H1 (cell line): ENCODE measurements at regions not wholly inside any gene's neighbourhood (a gene's known extent, or its start where the extent isn't known, plus 50 kb on each side); places are given as distances from the start of the nearest gene placed in this dataset.

ENCODE experiments used
- CTCF ChIA-PET: fragments of 300-600 bp; sonication (Branson Sonifier 250); formaldehyde crosslinking; loops from one replicate; lab custom pipeline; 2021; ENCODE audit not compliant: partially characterized antibody; lab: Charles Lee
- POLR2A ChIA-PET: fragments of 300-600 bp; sonication (Branson Sonifier 250); formaldehyde crosslinking; loops from one replicate; lab custom pipeline; 2021; ENCODE audit warnings: inconsistent platforms; ENCODE audit not compliant: partially characterized antibody; lab: Charles Lee
- DNase-seq, 2 experiments: peaks; one replicate each; pipeline versions ENCODE4 v3.0.0 to v3.0.0-alpha.2; 2010 to 2022; ENCODE audit warnings: low spot score in 2 of 2, low read depth in 1 of 2, mixed read lengths in 1 of 2
- FAIRE-seq: peaks from 2 replicates; lab custom pipeline; 2011; peaks lifted over from hg19 to GRCh38; lab: Jason Lieb, UNC
- H2AFZ ChIP-seq: 2 replicates; pipeline ENCODE4 v1.8.1; 2012; ENCODE audit warnings: low read length, inconsistent platforms
- H2AK5ac ChIP-seq: 2 replicates; pipeline ENCODE4 v1.6.1; 2013; ENCODE audit warnings: low read depth, low read length
- H2BK120ac ChIP-seq: replicated peaks from 2 replicates; pipeline ENCODE3; 2013; ENCODE audit warnings: low read depth, low read length, inconsistent platforms
- H2BK12ac ChIP-seq: 2 replicates; pipeline ENCODE4 v1.6.1; 2013; ENCODE audit warnings: low read depth, low read length
- H2BK15ac ChIP-seq: 2 replicates; pipeline ENCODE4 v1.6.1; 2013; ENCODE audit warnings: low read length
- H2BK20ac ChIP-seq: 2 replicates; pipeline ENCODE4 v1.6.1; 2013; ENCODE audit warnings: low read length
- H2BK5ac ChIP-seq: 2 replicates; pipeline ENCODE4 v1.6.1; 2013; ENCODE audit warnings: low read depth, low read length
- H3K14ac ChIP-seq: 2 replicates; pipeline ENCODE4 v1.6.1; 2013; ENCODE audit warnings: inconsistent platforms; ENCODE audit not compliant: insufficient read length
- H3K18ac ChIP-seq: 2 replicates; pipeline ENCODE4 v1.6.1; 2013; ENCODE audit warnings: low read length; ENCODE audit errors: extremely low read depth
- H3K23ac ChIP-seq: 2 replicates; pipeline ENCODE4 v1.6.1; 2013; ENCODE audit warnings: inconsistent platforms; ENCODE audit not compliant: insufficient read length
- H3K23me2 ChIP-seq: 2 replicates; pipeline ENCODE4 v1.6.1; 2013; ENCODE audit warnings: low read depth, low read length
- H3K27ac ChIP-seq: 2 replicates; pipeline ENCODE4 v1.6.1; 2011; ENCODE audit warnings: low read depth, low read length, inconsistent platforms
- H3K27me3 ChIP-seq, 4 experiments: replicated peaks in 1 of 4; 1 replicate in 1 of 4; 2 replicates in 3 of 4; pipeline versions ENCODE4 v1.6.1 to v1.8.1; 2011 to 2013; ENCODE audit warnings: low read length in 3 of 4, mild to moderate bottlenecking in 3 of 4, inconsistent platforms in 2 of 4, mixed read lengths in 2 of 4, moderate library complexity in 1 of 4; ENCODE audit not compliant: control insufficient read depth in 3 of 4, insufficient read depth in 3 of 4; ENCODE audit errors: extremely low read depth in 1 of 4
- H3K36me3 ChIP-seq, 4 experiments: 2 replicates each; pipeline versions ENCODE4 v1.6.1 to v1.8.1; 2011 to 2013; ENCODE audit warnings: mild to moderate bottlenecking in 4 of 4, low read length in 3 of 4, moderate library complexity in 2 of 4, control low read depth in 1 of 4, inconsistent platforms in 1 of 4; ENCODE audit not compliant: insufficient read depth in 4 of 4, control insufficient read depth in 2 of 4
- H3K4ac ChIP-seq: replicated peaks from 2 replicates; pipeline ENCODE3; 2013; ENCODE audit warnings: low read length, low read depth, mixed read lengths, inconsistent platforms; ENCODE audit not compliant: insufficient read length
- H3K4me1 ChIP-seq, 4 experiments: replicated peaks in 1 of 4; 1 replicate in 1 of 4; 2 replicates in 3 of 4; pipeline versions ENCODE4 v1.6.1 to v1.8.1; 2011 to 2013; ENCODE audit warnings: low read length in 3 of 4, inconsistent platforms in 2 of 4, mixed read lengths in 1 of 4; ENCODE audit not compliant: insufficient read depth in 4 of 4, control insufficient read depth in 3 of 4
- H3K4me2 ChIP-seq, 2 experiments: 2 replicates each; pipeline versions ENCODE4 v1.6.1 to v1.8.1; 2011 to 2013; ENCODE audit warnings: low read depth in 2 of 2, low read length in 2 of 2, control low read depth in 1 of 2, inconsistent platforms in 1 of 2, mild to moderate bottlenecking in 1 of 2; ENCODE audit not compliant: insufficient read depth in 1 of 2
- H3K4me3 ChIP-seq, 4 experiments: fragments of 200-600, 300-600 bp in 1 of 4; sonication (generic), shearing (Covaris generic), sonication (Bioruptor Twin) in 1 of 4; 2 replicates each; pipeline versions ENCODE4 v1.5.1 to v1.8.1; 2011 to 2016; ENCODE audit warnings: low read length in 4 of 4, low read depth in 3 of 4, control low read depth in 2 of 4, inconsistent platforms in 2 of 4, mild to moderate bottlenecking in 2 of 4, mixed read lengths in 1 of 4, moderate library complexity in 1 of 4; ENCODE audit not compliant: insufficient read depth in 2 of 4; ENCODE audit errors: extremely low read depth in 1 of 4
- H3K56ac ChIP-seq: replicated peaks from 2 replicates; pipeline ENCODE3; 2013; ENCODE audit warnings: low read depth, mild to moderate bottlenecking, mixed read lengths, low read length, inconsistent platforms; ENCODE audit not compliant: insufficient read length
- H3K79me1 ChIP-seq: 2 replicates; pipeline ENCODE4 v1.6.1; 2013; ENCODE audit warnings: low read depth, low read length, control low read depth
- H3K79me2 ChIP-seq, 2 experiments: 2 replicates each; pipeline versions ENCODE4 v1.6.1 to v1.8.1; 2012 to 2013; ENCODE audit warnings: low read length in 2 of 2, mild to moderate bottlenecking in 2 of 2, inconsistent platforms in 1 of 2; ENCODE audit not compliant: insufficient read depth in 2 of 2, control insufficient read depth in 1 of 2
- H3K9ac ChIP-seq, 4 experiments: replicated peaks in 1 of 4; 1 replicate in 1 of 4; 2 replicates in 3 of 4; pipeline versions ENCODE4 v1.6.1 to v1.8.1; 2011 to 2013; ENCODE audit warnings: low read depth in 3 of 4, low read length in 3 of 4, control low read depth in 2 of 4, mild to moderate bottlenecking in 2 of 4, moderate library complexity in 2 of 4, inconsistent platforms in 1 of 4; ENCODE audit errors: extremely low read depth in 1 of 4
- H3K9me3 ChIP-seq, 2 experiments: 2 replicates each; pipeline versions ENCODE4 v1.6.1 to v1.8.1; 2012 to 2013; ENCODE audit warnings: mild to moderate bottlenecking in 2 of 2, moderate library complexity in 2 of 2, control low read depth in 1 of 2, inconsistent platforms in 1 of 2, low read depth in 1 of 2, low read length in 1 of 2, mixed read lengths in 1 of 2; ENCODE audit not compliant: insufficient read depth in 2 of 2
- H4K20me1 ChIP-seq, 2 experiments: replicated peaks in 1 of 2; 2 replicates each; pipeline versions ENCODE3 to v1.8.1; 2011 to 2013; ENCODE audit warnings: inconsistent platforms in 2 of 2, low read length in 2 of 2, mild to moderate bottlenecking in 1 of 2; ENCODE audit not compliant: insufficient read depth in 2 of 2, control insufficient read depth in 1 of 2
- H4K5ac ChIP-seq: 2 replicates; pipeline ENCODE4 v1.6.1; 2013; ENCODE audit warnings: low read length, low read depth, mixed read lengths, inconsistent platforms; ENCODE audit not compliant: insufficient read length
- H4K8ac ChIP-seq: 2 replicates; pipeline ENCODE4 v1.8.0; 2013; ENCODE audit warnings: mild to moderate bottlenecking, moderate library complexity, low read length, inconsistent platforms; ENCODE audit not compliant: insufficient read depth; ENCODE audit errors: extremely low read depth
- H4K91ac ChIP-seq: replicated peaks from 2 replicates; pipeline ENCODE3; 2013; ENCODE audit warnings: low read length, mixed read lengths, inconsistent platforms; ENCODE audit not compliant: insufficient read length
- BCL11A ChIP-seq, 2 experiments: IDR thresholded peaks; one replicate each; pipeline ENCODE4 v1.6.1; 2011; ENCODE audit warnings: low read depth in 2 of 2, low read length in 2 of 2, mild to moderate bottlenecking in 2 of 2
- BRCA1 ChIP-seq: IDR thresholded peaks from 2 replicates; pipeline ENCODE4 v1.6.1; 2012; ENCODE audit warnings: low read depth, low read length, improper control_type of control experiment
- CEBPB ChIP-seq: IDR thresholded peaks from 2 replicates; pipeline ENCODE4 v1.6.1; 2012; ENCODE audit warnings: low read depth, low read length
- EZH2 ChIP-seq: fragments of 200-600 bp; sonication (generic); IDR thresholded peaks from 2 replicates; pipeline ENCODE4 v1.7.1; 2012; ENCODE audit warnings: low read depth, mild to moderate bottlenecking, moderate library complexity, low read length, inconsistent platforms; ENCODE audit not compliant: severe bottlenecking
- FOSL1 ChIP-seq: IDR thresholded peaks from 2 replicates; pipeline ENCODE4 v1.6.1; 2011; ENCODE audit warnings: mild to moderate bottlenecking, low read depth, low read length, moderate library complexity; ENCODE audit not compliant: insufficient read depth
- GABPA ChIP-seq: IDR thresholded peaks from 2 replicates; pipeline ENCODE4 v1.6.1; 2011; ENCODE audit warnings: mild to moderate bottlenecking, low read length, moderate library complexity, borderline replicate concordance; ENCODE audit not compliant: insufficient read depth
- HDAC2 ChIP-seq, 2 experiments: fragments of 300-600 bp in 1 of 2; sonication (generic) in 1 of 2; IDR thresholded peaks; 2 replicates each; pipeline ENCODE4 v1.6.1; 2011 to 2012; ENCODE audit warnings: low read depth in 2 of 2, low read length in 2 of 2, mild to moderate bottlenecking in 2 of 2, moderate library complexity in 2 of 2, borderline replicate concordance in 1 of 2, inconsistent platforms in 1 of 2
- JUN ChIP-seq: IDR thresholded peaks from 2 replicates; pipeline ENCODE4 v1.6.1; 2011; ENCODE audit warnings: low read depth, mild to moderate bottlenecking, improper control_type of control experiment, low read length
- JUND ChIP-seq: IDR thresholded peaks from 2 replicates; pipeline ENCODE4 v1.6.1; 2011; ENCODE audit warnings: mild to moderate bottlenecking, improper control_type of control experiment, low read length
- POLR2A ChIP-seq, 2 experiments: IDR thresholded peaks; 1 replicate in 1 of 2; 2 replicates in 1 of 2; pipeline ENCODE4 v1.6.1; 2011; ENCODE audit warnings: low read depth in 2 of 2, low read length in 2 of 2, mild to moderate bottlenecking in 2 of 2; ENCODE audit errors: control extremely low read depth in 1 of 2
- SP4 ChIP-seq: IDR thresholded peaks from 2 replicates; pipeline ENCODE4 v1.6.1; 2012; ENCODE audit warnings: low read length, inconsistent platforms
- TEAD4 ChIP-seq: IDR thresholded peaks from 2 replicates; pipeline ENCODE4 v1.6.1; 2012; ENCODE audit warnings: low read depth, low read length, inconsistent platforms, mixed read lengths
- WGBS, 2 experiments: shearing (Covaris generic) in 1 of 2; methylation state at CpG; one replicate each; pipeline versions ENCODE4 v1.1.6 to v1.1.7; 2013 to 2015; ENCODE audit warnings: low lambda C conversion rate in 2 of 2, mixed read lengths in 2 of 2, inconsistent platforms in 1 of 2, low coverage in 1 of 2, missing lambda C conversion rate in 1 of 2; ENCODE audit not compliant: insufficient replicate concordance in 2 of 2, insufficient coverage in 1 of 2, insufficient read length in 1 of 2; ENCODE audit errors: extremely low coverage in 1 of 2, missing lambda C conversion rate in 1 of 2; 5-methylcytosine and 5-hydroxymethylcytosine counted together
- TF ChIP-seq, protein P1 (sequence below): IDR thresholded peaks from 2 replicates; pipeline ENCODE4 v1.6.1; 2011; ENCODE audit warnings: low read depth, mild to moderate bottlenecking, low read length; ENCODE audit not compliant: insufficient read depth
- TF ChIP-seq, protein P2 (sequence below): IDR thresholded peaks from 2 replicates; pipeline ENCODE4 v1.6.1; 2012; ENCODE audit warnings: inconsistent platforms

DNA sequence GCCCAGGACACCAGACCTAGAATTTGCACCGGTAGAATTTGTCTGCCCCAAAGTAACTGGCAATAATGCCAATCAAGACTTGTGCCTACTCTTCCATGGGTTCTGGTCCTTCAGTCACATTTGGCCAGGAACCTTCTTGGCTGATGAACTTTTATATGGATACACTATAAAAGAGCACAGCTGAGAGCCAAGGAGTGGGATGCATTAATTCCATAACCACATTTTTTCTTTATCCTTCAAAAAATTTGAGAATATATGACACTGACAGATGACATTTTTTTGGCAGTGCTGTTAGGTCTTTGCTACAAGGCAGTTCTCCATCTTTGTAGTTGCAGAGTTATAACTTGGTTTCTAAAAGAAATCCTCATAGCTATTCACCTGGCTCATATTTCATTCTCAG is 129.2 kb upstream of the HDAC9 start:
- Histone ChIP-seq H3K56ac (no peak overlapping the region), H2BK12ac (no peak overlapping the region), H3K23ac (no peak overlapping the region), H2BK5ac (no peak overlapping the region), H3K27me3 (no peaks in the 10 kb centered on the region), H3K27ac (no peak overlapping the region), H3K18ac (no peak overlapping the region), H3K4me3 (no peak overlapping the region), H2BK15ac (no peak overlapping the region), H3K23me2 (no peaks in the 10 kb centered on the region), H2BK20ac (no peak overlapping the region), H3K9ac (no peak overlapping the region), H3K4ac (no peak overlapping the region), H2BK120ac (no peak overlapping the region), H4K5ac (no peak overlapping the region), H4K91ac (no peak overlapping the region), H3K79me2 (no peaks in the 10 kb centered on the region), H4K8ac (no peak overlapping the region), H2AFZ (no peak overlapping the region), H3K9me3 (no peaks in the 10 kb centered on the region), H3K14ac (no peak overlapping the region), H3K79me1 (no peaks in the 10 kb centered on the region), H2AK5ac (no peak overlapping the region)
- FAIRE-seq: no peak
- 100% methylated on average over 1 of the region's 1 CpG; no CpG with 5 or more reads in 1 of the 2 experiments for WGBS, 2 experiments
- DNase-seq: no peak
- CTCF ChIA-PET: no interaction called here
- POLR2A ChIA-PET: no interaction called here
- no peak for TF ChIP-seq HDAC2 (IDR thresholded peaks at IDR 0.05; ENCODE audit: borderline replicate concordance in 1 of 2, low read depth in 2 of 2, low read length in 2 of 2)
- no peak for TF ChIP-seq SP4
- no peak for TF ChIP-seq GABPA
- TF ChIP-seq, protein P1, sequence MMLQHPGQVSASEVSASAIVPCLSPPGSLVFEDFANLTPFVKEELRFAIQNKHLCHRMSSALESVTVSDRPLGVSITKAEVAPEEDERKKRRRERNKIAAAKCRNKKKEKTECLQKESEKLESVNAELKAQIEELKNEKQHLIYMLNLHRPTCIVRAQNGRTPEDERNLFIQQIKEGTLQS: no peak
- no peak for TF ChIP-seq TEAD4
- TF ChIP-seq BRCA1: no peak
- TF ChIP-seq POLR2A (IDR thresholded peaks at IDR 0.05; ENCODE audit: control extremely low read depth in 1 of 2, low read depth in 2 of 2, low read length in 2 of 2): no peak
- TF ChIP-seq EZH2: no peak
- TF ChIP-seq, protein P2, sequence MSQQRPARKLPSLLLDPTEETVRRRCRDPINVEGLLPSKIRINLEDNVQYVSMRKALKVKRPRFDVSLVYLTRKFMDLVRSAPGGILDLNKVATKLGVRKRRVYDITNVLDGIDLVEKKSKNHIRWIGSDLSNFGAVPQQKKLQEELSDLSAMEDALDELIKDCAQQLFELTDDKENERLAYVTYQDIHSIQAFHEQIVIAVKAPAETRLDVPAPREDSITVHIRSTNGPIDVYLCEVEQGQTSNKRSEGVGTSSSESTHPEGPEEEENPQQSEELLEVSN: no peak
- no peak for TF ChIP-seq JUND
- no peak for TF ChIP-seq JUN
- no peak for TF ChIP-seq BCL11A (IDR thresholded peaks at IDR 0.05; ENCODE audit: low read depth in 2 of 2, low read length in 2 of 2)
- TF ChIP-seq CEBPB: no peak
- TF ChIP-seq FOSL1: no peak
- TF ChIP-seq, all 59 proteins: peak for 0
- H4K20me1 ChIP-seq: no peaks in the 10 kb centered on the region
- no peak overlapping the region for H3K4me2 ChIP-seq
- H3K4me1 ChIP-seq: peaks cover 0 to 5% (median 3%) of the 10 kb centered on the region in 4 experiments; a peak in 4 of 7 replicates
- no peaks in the 10 kb centered on the region for H3K36me3 ChIP-seq
